H1 (cell line): ENCODE measurements at regions not wholly inside any gene's neighbourhood (a gene's known extent, or its start where the extent isn't known, plus 50 kb on each side); places are given as distances from the start of the nearest gene placed in this dataset.
"Not testable (repeated sequence)": the region's sequence is repeated elsewhere in the genome, so short reads cannot be mapped to it uniquely, and the experiment has no call there.

Experiments used
- CTCF ChIA-PET: fragments of 300-600 bp; sonication (Branson Sonifier 250); formaldehyde crosslinking; loops from one replicate; lab custom pipeline; 2021; ENCODE audit not compliant: partially characterized antibody; lab: Charles Lee
- POLR2A ChIA-PET: fragments of 300-600 bp; sonication (Branson Sonifier 250); formaldehyde crosslinking; loops from one replicate; lab custom pipeline; 2021; ENCODE audit warnings: inconsistent platforms; ENCODE audit not compliant: partially characterized antibody; lab: Charles Lee
- DNase-seq, 2 experiments: peaks; one replicate each; pipeline versions ENCODE4 v3.0.0 to v3.0.0-alpha.2; 2010 to 2022; ENCODE audit warnings: low spot score in 2 of 2, low read depth in 1 of 2, mixed read lengths in 1 of 2
- FAIRE-seq: peaks from 2 replicates; lab custom pipeline; 2011; peaks lifted over from hg19 to GRCh38; lab: Jason Lieb, UNC
- H2AFZ ChIP-seq: 2 replicates; pipeline ENCODE4 v1.8.1; 2012; ENCODE audit warnings: low read length, inconsistent platforms
- H2AK5ac ChIP-seq: 2 replicates; pipeline ENCODE4 v1.6.1; 2013; ENCODE audit warnings: low read depth, low read length
- H2BK120ac ChIP-seq: replicated peaks from 2 replicates; pipeline ENCODE3; 2013; ENCODE audit warnings: low read depth, low read length, inconsistent platforms
- H2BK12ac ChIP-seq: 2 replicates; pipeline ENCODE4 v1.6.1; 2013; ENCODE audit warnings: low read depth, low read length
- H2BK15ac ChIP-seq: 2 replicates; pipeline ENCODE4 v1.6.1; 2013; ENCODE audit warnings: low read length
- H2BK20ac ChIP-seq: 2 replicates; pipeline ENCODE4 v1.6.1; 2013; ENCODE audit warnings: low read length
- H2BK5ac ChIP-seq: 2 replicates; pipeline ENCODE4 v1.6.1; 2013; ENCODE audit warnings: low read depth, low read length
- H3K14ac ChIP-seq: 2 replicates; pipeline ENCODE4 v1.6.1; 2013; ENCODE audit warnings: inconsistent platforms; ENCODE audit not compliant: insufficient read length
- H3K18ac ChIP-seq: 2 replicates; pipeline ENCODE4 v1.6.1; 2013; ENCODE audit warnings: low read length; ENCODE audit errors: extremely low read depth
- H3K23ac ChIP-seq: 2 replicates; pipeline ENCODE4 v1.6.1; 2013; ENCODE audit warnings: inconsistent platforms; ENCODE audit not compliant: insufficient read length
- H3K23me2 ChIP-seq: 2 replicates; pipeline ENCODE4 v1.6.1; 2013; ENCODE audit warnings: low read depth, low read length
- H3K27ac ChIP-seq: 2 replicates; pipeline ENCODE4 v1.6.1; 2011; ENCODE audit warnings: low read depth, low read length, inconsistent platforms
- H3K27me3 ChIP-seq, 4 experiments: replicated peaks in 1 of 4; 1 replicate in 1 of 4; 2 replicates in 3 of 4; pipeline versions ENCODE4 v1.6.1 to v1.8.1; 2011 to 2013; ENCODE audit warnings: low read length in 3 of 4, mild to moderate bottlenecking in 3 of 4, inconsistent platforms in 2 of 4, mixed read lengths in 2 of 4, moderate library complexity in 1 of 4; ENCODE audit not compliant: control insufficient read depth in 3 of 4, insufficient read depth in 3 of 4; ENCODE audit errors: extremely low read depth in 1 of 4
- H3K36me3 ChIP-seq, 4 experiments: 2 replicates each; pipeline versions ENCODE4 v1.6.1 to v1.8.1; 2011 to 2013; ENCODE audit warnings: mild to moderate bottlenecking in 4 of 4, low read length in 3 of 4, moderate library complexity in 2 of 4, control low read depth in 1 of 4, inconsistent platforms in 1 of 4; ENCODE audit not compliant: insufficient read depth in 4 of 4, control insufficient read depth in 2 of 4
- H3K4ac ChIP-seq: replicated peaks from 2 replicates; pipeline ENCODE3; 2013; ENCODE audit warnings: low read length, low read depth, mixed read lengths, inconsistent platforms; ENCODE audit not compliant: insufficient read length
- H3K4me1 ChIP-seq, 4 experiments: replicated peaks in 1 of 4; 1 replicate in 1 of 4; 2 replicates in 3 of 4; pipeline versions ENCODE4 v1.6.1 to v1.8.1; 2011 to 2013; ENCODE audit warnings: low read length in 3 of 4, inconsistent platforms in 2 of 4, mixed read lengths in 1 of 4; ENCODE audit not compliant: insufficient read depth in 4 of 4, control insufficient read depth in 3 of 4
- H3K4me2 ChIP-seq, 2 experiments: 2 replicates each; pipeline versions ENCODE4 v1.6.1 to v1.8.1; 2011 to 2013; ENCODE audit warnings: low read depth in 2 of 2, low read length in 2 of 2, control low read depth in 1 of 2, inconsistent platforms in 1 of 2, mild to moderate bottlenecking in 1 of 2; ENCODE audit not compliant: insufficient read depth in 1 of 2
- H3K4me3 ChIP-seq, 4 experiments: fragments of 200-600, 300-600 bp in 1 of 4; sonication (generic), shearing (Covaris generic), sonication (Bioruptor Twin) in 1 of 4; 2 replicates each; pipeline versions ENCODE4 v1.5.1 to v1.8.1; 2011 to 2016; ENCODE audit warnings: low read length in 4 of 4, low read depth in 3 of 4, control low read depth in 2 of 4, inconsistent platforms in 2 of 4, mild to moderate bottlenecking in 2 of 4, mixed read lengths in 1 of 4, moderate library complexity in 1 of 4; ENCODE audit not compliant: insufficient read depth in 2 of 4; ENCODE audit errors: extremely low read depth in 1 of 4
- H3K56ac ChIP-seq: replicated peaks from 2 replicates; pipeline ENCODE3; 2013; ENCODE audit warnings: low read depth, mild to moderate bottlenecking, mixed read lengths, low read length, inconsistent platforms; ENCODE audit not compliant: insufficient read length
- H3K79me1 ChIP-seq: 2 replicates; pipeline ENCODE4 v1.6.1; 2013; ENCODE audit warnings: low read depth, low read length, control low read depth
- H3K79me2 ChIP-seq, 2 experiments: 2 replicates each; pipeline versions ENCODE4 v1.6.1 to v1.8.1; 2012 to 2013; ENCODE audit warnings: low read length in 2 of 2, mild to moderate bottlenecking in 2 of 2, inconsistent platforms in 1 of 2; ENCODE audit not compliant: insufficient read depth in 2 of 2, control insufficient read depth in 1 of 2
- H3K9ac ChIP-seq, 4 experiments: replicated peaks in 1 of 4; 1 replicate in 1 of 4; 2 replicates in 3 of 4; pipeline versions ENCODE4 v1.6.1 to v1.8.1; 2011 to 2013; ENCODE audit warnings: low read depth in 3 of 4, low read length in 3 of 4, control low read depth in 2 of 4, mild to moderate bottlenecking in 2 of 4, moderate library complexity in 2 of 4, inconsistent platforms in 1 of 4; ENCODE audit errors: extremely low read depth in 1 of 4
- H3K9me3 ChIP-seq, 2 experiments: 2 replicates each; pipeline versions ENCODE4 v1.6.1 to v1.8.1; 2012 to 2013; ENCODE audit warnings: mild to moderate bottlenecking in 2 of 2, moderate library complexity in 2 of 2, control low read depth in 1 of 2, inconsistent platforms in 1 of 2, low read depth in 1 of 2, low read length in 1 of 2, mixed read lengths in 1 of 2; ENCODE audit not compliant: insufficient read depth in 2 of 2
- H4K20me1 ChIP-seq, 2 experiments: replicated peaks in 1 of 2; 2 replicates each; pipeline versions ENCODE3 to v1.8.1; 2011 to 2013; ENCODE audit warnings: inconsistent platforms in 2 of 2, low read length in 2 of 2, mild to moderate bottlenecking in 1 of 2; ENCODE audit not compliant: insufficient read depth in 2 of 2, control insufficient read depth in 1 of 2
- H4K5ac ChIP-seq: 2 replicates; pipeline ENCODE4 v1.6.1; 2013; ENCODE audit warnings: low read length, low read depth, mixed read lengths, inconsistent platforms; ENCODE audit not compliant: insufficient read length
- H4K8ac ChIP-seq: 2 replicates; pipeline ENCODE4 v1.8.0; 2013; ENCODE audit warnings: mild to moderate bottlenecking, moderate library complexity, low read length, inconsistent platforms; ENCODE audit not compliant: insufficient read depth; ENCODE audit errors: extremely low read depth
- H4K91ac ChIP-seq: replicated peaks from 2 replicates; pipeline ENCODE3; 2013; ENCODE audit warnings: low read length, mixed read lengths, inconsistent platforms; ENCODE audit not compliant: insufficient read length
- CBX5 ChIP-seq: fragments of 300-800, 300-1000 bp; sonication (generic); IDR thresholded peaks from 2 replicates; pipeline ENCODE4 v1.7.1; 2016; ENCODE audit warnings: antibody characterized with exemption, low read length, low read depth
- FOSL1 ChIP-seq: IDR thresholded peaks from 2 replicates; pipeline ENCODE4 v1.6.1; 2011; ENCODE audit warnings: mild to moderate bottlenecking, low read depth, low read length, moderate library complexity; ENCODE audit not compliant: insufficient read depth
- JUN ChIP-seq: IDR thresholded peaks from 2 replicates; pipeline ENCODE4 v1.6.1; 2011; ENCODE audit warnings: low read depth, mild to moderate bottlenecking, improper control_type of control experiment, low read length
- SIN3A ChIP-seq, 2 experiments: IDR thresholded peaks in 1 of 2; conservative IDR thresholded peaks in 1 of 2; 2 replicates each; pipeline ENCODE4 v1.6.1; 2011 to 2012; ENCODE audit warnings: low read length in 2 of 2, improper control_type of control experiment in 1 of 2, low read depth in 1 of 2, mild to moderate bottlenecking in 1 of 2
- SP1 ChIP-seq: IDR thresholded peaks from 2 replicates; pipeline ENCODE4 v1.6.1; 2011; ENCODE audit warnings: low read depth, low read length
- SP2 ChIP-seq: IDR thresholded peaks from 2 replicates; pipeline ENCODE4 v1.6.1; 2012; ENCODE audit warnings: mild to moderate bottlenecking, low read length, inconsistent platforms
- TAF7 ChIP-seq: optimal IDR thresholded peaks from 2 replicates; pipeline ENCODE3; 2011; ENCODE audit warnings: low read depth, mild to moderate bottlenecking, inconsistent platforms, low read length, moderate library complexity, borderline replicate concordance
- WGBS, 2 experiments: shearing (Covaris generic) in 1 of 2; methylation state at CpG; one replicate each; pipeline versions ENCODE4 v1.1.6 to v1.1.7; 2013 to 2015; ENCODE audit warnings: low lambda C conversion rate in 2 of 2, mixed read lengths in 2 of 2, inconsistent platforms in 1 of 2, low coverage in 1 of 2, missing lambda C conversion rate in 1 of 2; ENCODE audit not compliant: insufficient replicate concordance in 2 of 2, insufficient coverage in 1 of 2, insufficient read length in 1 of 2; ENCODE audit errors: extremely low coverage in 1 of 2, missing lambda C conversion rate in 1 of 2; 5-methylcytosine and 5-hydroxymethylcytosine counted together

- no peak for TF ChIP-seq SIN3A (conservative IDR thresholded peaks at IDR 0.05 in 1 of 2, IDR thresholded peaks at IDR 0.05 in 1 of 2; ENCODE audit: low read depth in 1 of 2, low read length in 2 of 2)
- no peak for TF ChIP-seq FOSL1
- TF ChIP-seq CBX5 = no peak
- TF ChIP-seq SP1 = no peak
- TF ChIP-seq TAF7 = no peak
- TF ChIP-seq SP2 = no peak
- TF ChIP-seq JUN = no peak
- TF ChIP-seq, all 59 proteins: peak for 0
These were observed 277.8 kb upstream of the FOXF1 start (continued) for GRCh38 chr16:86232496-86232895.

GRCh38 chr16:86233506-86233905 is 276.8 kb upstream of the FOXF1 start:
- H4K5ac ChIP-seq, POLR2A ChIA-PET, H3K79me2 ChIP-seq, H4K91ac ChIP-seq, H2BK5ac ChIP-seq, H2AK5ac ChIP-seq, H3K14ac ChIP-seq, DNase-seq, H3K9ac ChIP-seq, H2BK12ac ChIP-seq, H4K8ac ChIP-seq, H3K27me3 ChIP-seq, H3K27ac ChIP-seq, H2BK120ac ChIP-seq, H2BK20ac ChIP-seq, H3K4me2 ChIP-seq, H3K23me2 ChIP-seq, H3K56ac ChIP-seq, FAIRE-seq, CTCF ChIA-PET, H3K4ac ChIP-seq, H3K79me1 ChIP-seq, H3K36me3 ChIP-seq, H2AFZ ChIP-seq, H3K18ac ChIP-seq, H3K4me1 ChIP-seq, H3K4me3 ChIP-seq, H4K20me1 ChIP-seq, H3K23ac ChIP-seq, H2BK15ac ChIP-seq: not testable (repeated sequence)
- 61% methylated on average over 3 of the region's 15 CpGs; no CpG with 5 or more reads in 1 of the 2 experiments for WGBS, 2 experiments
- H3K9me3 ChIP-seq = peaks cover 3 to 15% of the 10 kb centered on the region in 2 experiments; a peak in 3 of 4 replicates
